ENCODE measurements at regions not wholly inside any gene's neighbourhood (a gene's known extent, or its start where the extent isn't known, plus 50 kb on each side); places are given as distances from the start of the nearest gene placed in this dataset.
A peak's percentile ranks its signal among the peaks of the same experiment; 100 is the strongest.

GRCh38 chr12:69117566-69118266, 121.7 kb upstream of the CPSF6 start:
- Histone ChIP-seq H3K36me3 (no peaks in the 10 kb centered on the region), H3K4me1 (no peaks in the 10 kb centered on the region), H3K27ac (replicated peaks in 1 of 4) (no peak overlapping the region), H3K4me3 (no peak overlapping the region), H3K27me3 (no peaks in the 10 kb centered on the region), H3K9me3 (no peaks in the 10 kb centered on the region)
- intact Hi-C loops (cut with DNase I): no loop called here
- no peak for DNase-seq (ENCODE audit: extremely low spot score)
- 80% methylated on average over 5 of the region's 5 CpGs for WGBS
- TF ChIP-seq EP300 (IDR thresholded peaks at IDR 0.05) (no peak), POLR2AphosphoS5 (IDR thresholded peaks at IDR 0.05) (no peak), CTCF (IDR thresholded peaks at IDR 0.05) (no peak), POLR2A (IDR thresholded peaks at IDR 0.05; ENCODE audit: low read depth) (no peak)

GRCh38 chr12:69118516-69118915, 120.9 kb upstream of the CPSF6 start:
- no peaks in the 10 kb centered on the region for H3K4me1 ChIP-seq
- no peaks in the 10 kb centered on the region for H3K36me3 ChIP-seq
- TF ChIP-seq EP300 (IDR thresholded peaks at IDR 0.05) (no peak), POLR2AphosphoS5 (IDR thresholded peaks at IDR 0.05) (no peak), POLR2A (IDR thresholded peaks at IDR 0.05; ENCODE audit: low read depth) (no peak), CTCF (IDR thresholded peaks at IDR 0.05) (no peak)
- no peaks in the 10 kb centered on the region for H3K9me3 ChIP-seq
- no peaks in the 10 kb centered on the region for H3K27me3 ChIP-seq
- intact Hi-C loops (cut with DNase I): no loop called here
- H3K4me3 ChIP-seq: no peak overlapping the region
- 74% methylated on average over 2 of the region's 2 CpGs for WGBS
- no peak for DNase-seq (ENCODE audit: extremely low spot score)
- no peak overlapping the region for H3K27ac ChIP-seq (replicated peaks in 1 of 4)

GRCh38 chr12:69119770-69120169, 119.6 kb upstream of the CPSF6 start:
- Histone ChIP-seq H3K4me1 (no peaks in the 10 kb centered on the region), H3K36me3 (no peaks in the 10 kb centered on the region), H3K4me3 (no peak overlapping the region), H3K9me3 (no peaks in the 10 kb centered on the region), H3K27ac (replicated peaks in 1 of 4) (no peak overlapping the region), H3K27me3 (no peaks in the 10 kb centered on the region)
- TF ChIP-seq POLR2AphosphoS5 (IDR thresholded peaks at IDR 0.05): no peak
- TF ChIP-seq EP300 (IDR thresholded peaks at IDR 0.05): no peak
- no peak for DNase-seq (ENCODE audit: extremely low spot score)
- 83% methylated on average over 6 of the region's 6 CpGs for WGBS
- intact Hi-C loops (cut with DNase I): no loop called here

- TF ChIP-seq CTCF (IDR thresholded peaks at IDR 0.05): no peak
- TF ChIP-seq EP300 (IDR thresholded peaks at IDR 0.05): no peak
- TF ChIP-seq POLR2A (IDR thresholded peaks at IDR 0.05; ENCODE audit: low read depth): no peak
- no peak for TF ChIP-seq POLR2AphosphoS5 (IDR thresholded peaks at IDR 0.05)
- Histone ChIP-seq H3K36me3 (no peaks in the 10 kb centered on the region), H3K4me3 (no peak overlapping the region), H3K9me3 (no peaks in the 10 kb centered on the region), H3K4me1 (no peaks in the 10 kb centered on the region), H3K27ac (replicated peaks in 1 of 4) (peak overlapping the region in 1 of 4 donors; percentile 26), H3K27me3 (no peaks in the 10 kb centered on the region)
- DNase-seq (ENCODE audit: extremely low spot score): no peak
- intact Hi-C loops (cut with DNase I): no loop called here
- 39% methylated on average over 5 of the region's 5 CpGs for WGBS
These were observed 119.0 kb upstream of the CPSF6 start for GRCh38 chr12:69120354-69120753.

- Histone ChIP-seq H3K27ac (replicated peaks in 1 of 4) (no peak overlapping the region), H3K4me1 (no peaks in the 10 kb centered on the region), H3K27me3 (no peaks in the 10 kb centered on the region), H3K9me3 (no peaks in the 10 kb centered on the region), H3K4me3 (no peak overlapping the region), H3K36me3 (no peaks in the 10 kb centered on the region)
- intact Hi-C loops (cut with DNase I): no loop called here
- 94% methylated on average over 3 of the region's 3 CpGs for WGBS
- DNase-seq (ENCODE audit: extremely low spot score): peak; percentile 89
- TF ChIP-seq POLR2AphosphoS5 (IDR thresholded peaks at IDR 0.05) (no peak), CTCF (IDR thresholded peaks at IDR 0.05) (no peak), EP300 (IDR thresholded peaks at IDR 0.05) (no peak), POLR2A (IDR thresholded peaks at IDR 0.05; ENCODE audit: low read depth) (no peak)
These were observed 116.1 kb upstream of the CPSF6 start for GRCh38 chr12:69123311-69123710.

All from esophagus muscularis mucosa (tissue), 4 donors.